Epidermal melanocyte (primary cell): ENCODE measurements at regions not wholly inside any gene's neighbourhood (a gene's known extent, or its start where the extent isn't known, plus 50 kb on each side); places are given as distances from the start of the nearest gene placed in this dataset.

Experiments
- DNase-seq: peaks from one replicate; pipeline ENCODE4 v3.0.0; 2011; ENCODE audit warnings: low spot score; ENCODE audit not compliant: insufficient read length

DNA sequence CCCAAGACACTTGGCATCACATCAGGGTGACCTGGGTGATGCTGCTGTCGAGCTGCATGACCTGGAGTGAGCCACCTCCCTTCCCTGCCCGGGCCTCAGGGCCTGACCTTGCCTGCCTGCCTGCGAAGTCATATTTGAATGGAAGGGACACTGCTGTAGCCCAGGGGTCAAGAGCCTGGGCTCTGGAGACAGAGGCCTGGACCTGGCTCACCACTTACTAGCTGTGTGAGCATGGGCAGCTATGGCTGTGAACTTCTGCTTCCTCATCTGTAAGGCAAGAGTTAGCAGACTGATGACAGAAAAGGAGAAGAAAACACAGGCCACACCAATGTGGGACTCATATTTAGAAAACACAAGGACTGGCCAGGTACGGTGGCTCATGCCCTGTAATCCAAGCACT, 118.7 kb downstream of the ZFP36L2 start:
- DNase-seq: no peak

DNA sequence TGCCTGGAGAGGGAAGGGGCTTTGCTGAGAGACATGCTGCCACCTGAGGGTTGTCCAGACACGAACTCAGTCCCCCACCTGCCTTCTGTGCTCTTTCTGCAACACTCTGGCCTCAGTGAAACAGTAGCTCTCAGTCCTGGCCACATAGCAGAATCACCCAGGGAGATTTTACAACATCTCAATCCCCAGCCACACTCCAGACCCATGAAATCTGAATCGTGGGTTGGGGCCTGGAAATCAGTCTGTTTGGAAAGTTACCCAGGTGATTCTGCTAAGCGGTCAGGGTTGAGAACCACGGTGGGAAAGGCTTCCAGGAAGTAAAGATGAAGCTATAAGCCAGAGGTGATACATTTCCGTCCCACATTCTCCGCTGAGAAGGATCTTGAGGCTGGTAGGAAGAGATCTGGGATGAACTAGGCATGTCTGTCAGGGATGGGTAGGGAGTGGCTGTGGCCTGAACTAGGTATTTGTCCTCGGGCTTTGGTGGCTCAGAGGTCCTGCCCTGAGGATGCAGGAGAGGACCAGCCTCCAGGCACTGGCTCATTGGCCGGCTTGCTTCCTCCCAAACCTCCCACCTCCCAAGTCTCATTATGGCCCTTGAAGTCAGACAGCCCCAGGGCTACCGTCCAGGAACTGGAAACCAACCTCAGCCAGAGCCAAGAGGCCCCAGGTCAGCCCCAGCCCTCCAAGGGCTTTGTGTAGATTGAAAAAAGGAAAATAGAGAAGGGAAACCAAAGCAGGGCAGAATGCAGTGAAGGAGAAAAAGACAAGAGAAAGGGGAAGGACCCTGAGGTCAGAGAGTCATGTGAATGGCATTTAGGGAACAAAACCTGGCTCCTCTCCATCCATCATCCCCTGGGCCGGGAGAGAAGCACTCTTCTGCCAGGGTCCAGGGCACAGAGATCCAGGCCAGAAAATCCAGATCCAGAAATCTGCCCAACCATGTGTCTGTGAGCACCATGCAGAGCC, 119.6 kb downstream of the ZFP36L2 start:
- no peak for DNase-seq

DNA sequence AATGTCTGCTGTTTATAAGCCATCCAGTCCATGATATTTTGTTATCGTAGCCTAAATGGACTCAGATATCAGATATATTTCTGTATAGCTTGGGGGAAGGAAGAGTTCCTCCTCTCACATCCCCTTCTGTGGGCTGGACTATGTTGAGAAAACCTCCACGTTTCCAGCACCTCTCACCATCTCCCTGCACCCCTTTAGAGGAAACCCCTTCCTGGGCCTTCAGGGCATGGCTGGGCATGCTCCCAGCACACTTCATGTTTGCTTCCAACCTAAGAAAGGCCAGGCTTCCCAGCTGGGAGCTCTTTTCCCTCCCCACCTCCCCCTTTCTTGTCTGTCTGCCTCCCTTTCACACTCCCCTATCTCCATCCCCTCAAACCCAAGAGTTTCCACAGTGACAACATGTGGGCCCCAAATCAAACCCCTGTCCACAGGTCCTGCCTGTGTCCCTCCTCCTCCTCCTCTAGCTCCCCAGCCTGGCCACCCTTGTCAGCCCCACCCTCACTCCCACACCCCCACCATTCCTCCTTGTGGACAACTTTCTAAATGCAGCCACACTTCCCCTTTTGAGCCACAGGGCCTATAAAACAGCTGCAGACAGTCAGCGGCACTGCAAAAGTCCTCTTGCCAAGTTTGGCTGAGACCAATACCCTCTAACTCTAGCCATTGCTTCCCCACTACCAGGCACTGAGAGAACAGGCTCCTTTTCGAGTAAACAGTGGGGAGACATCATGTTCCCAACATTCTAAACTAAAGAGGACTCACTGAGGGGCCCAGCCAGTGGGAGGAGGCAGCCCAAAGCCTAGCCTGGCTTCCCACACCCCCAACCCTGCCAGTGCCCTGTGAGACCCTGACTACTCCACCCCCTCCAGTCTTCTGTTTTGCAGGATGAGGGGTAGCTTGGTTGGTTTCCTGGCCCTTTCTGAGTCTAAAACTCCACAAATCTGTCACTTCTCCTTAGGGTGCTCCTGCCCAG, 120.5 kb downstream of the ZFP36L2 start:
- DNase-seq: peak; percentile 45

DNA sequence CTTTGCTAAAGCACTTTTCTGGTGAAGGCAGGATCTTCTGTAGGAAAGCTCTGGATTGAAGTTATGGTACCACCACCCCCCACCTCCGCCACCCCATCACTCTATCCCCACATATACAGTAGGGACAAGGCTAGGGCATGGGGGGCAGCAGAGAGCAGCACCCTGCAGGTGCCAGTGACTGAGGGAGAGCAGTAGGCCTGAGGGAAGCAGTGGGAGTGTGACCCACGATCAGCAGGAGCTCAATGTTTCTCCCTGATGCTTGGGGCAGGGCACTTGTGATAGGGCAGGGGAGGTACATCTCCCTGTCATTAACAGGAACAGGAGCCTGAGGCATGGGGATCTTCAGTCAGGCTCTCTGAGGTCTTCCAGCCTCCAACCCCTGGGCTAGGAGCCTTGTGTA, 121.6 kb downstream of the ZFP36L2 start:
- no peak for DNase-seq

DNA sequence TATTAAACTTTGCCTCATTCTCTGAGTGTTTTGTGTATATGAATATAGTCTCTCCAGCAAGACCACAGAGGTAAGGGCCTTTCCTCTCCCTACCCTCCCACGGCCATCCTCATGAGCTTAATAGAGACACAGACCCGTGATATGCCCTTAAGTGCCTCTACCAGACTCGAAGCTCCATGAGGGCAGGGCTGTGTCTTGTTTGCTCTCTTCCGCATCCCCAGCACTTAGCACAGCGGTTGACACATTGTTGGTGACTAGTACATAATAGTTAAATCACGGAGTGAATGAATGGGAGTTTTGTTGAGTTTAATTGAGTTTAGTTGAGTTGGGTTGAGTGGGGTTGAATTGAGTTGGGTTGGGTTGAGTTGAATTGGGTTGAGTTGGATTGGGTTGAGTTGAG, 122.3 kb downstream of the ZFP36L2 start:
- DNase-seq: no peak

DNA sequence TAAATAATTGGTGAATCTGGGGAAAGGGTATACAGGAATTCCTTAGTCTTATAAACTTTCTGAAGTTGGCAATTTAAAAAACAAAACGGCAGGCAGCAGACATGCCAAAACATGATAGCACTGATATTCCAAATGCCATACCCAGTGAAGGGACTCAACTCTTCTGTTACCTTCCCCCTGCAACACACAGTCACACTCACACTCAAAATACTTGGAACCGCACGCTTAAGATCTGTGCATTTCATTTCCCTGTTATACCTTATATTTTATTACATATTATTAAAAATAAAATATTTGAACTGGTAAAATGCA, 123.4 kb downstream of the ZFP36L2 start:
- no peak for DNase-seq

DNA sequence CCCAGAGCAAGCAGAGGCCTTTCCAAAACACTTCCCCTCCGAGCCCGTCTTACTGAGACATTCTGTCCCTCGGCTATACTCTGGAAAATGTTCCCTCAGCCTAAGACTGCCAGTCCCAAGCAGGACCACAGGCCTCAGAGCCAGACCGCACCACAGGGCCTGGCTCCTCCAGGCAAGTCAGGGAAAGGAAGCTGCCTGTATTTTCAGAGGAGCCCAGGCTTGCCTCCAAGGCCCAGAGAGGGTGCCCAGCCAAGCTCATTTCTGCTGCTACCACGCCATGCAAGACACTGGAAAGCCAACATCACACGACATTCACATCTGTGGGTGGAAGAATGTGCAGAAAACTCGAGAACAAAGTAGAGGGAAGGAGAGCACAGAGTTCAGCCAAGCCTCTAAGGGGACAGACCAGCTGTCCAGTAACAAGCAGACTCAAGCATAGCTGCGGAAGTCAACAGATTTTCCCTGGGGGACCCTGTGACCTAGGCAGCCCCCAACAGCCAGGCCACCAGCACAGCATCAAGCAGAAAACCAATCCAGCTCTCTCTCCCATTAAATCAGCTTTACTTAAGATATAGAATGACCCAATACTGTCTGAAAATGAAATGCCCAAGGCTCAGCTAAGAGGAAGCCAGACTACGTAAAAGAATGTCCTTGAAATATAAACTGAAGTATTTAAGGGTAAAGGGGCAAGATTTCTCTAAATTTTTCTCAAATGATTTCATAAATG, 123.9 kb downstream of the ZFP36L2 start:
- DNase-seq: no peak

DNA sequence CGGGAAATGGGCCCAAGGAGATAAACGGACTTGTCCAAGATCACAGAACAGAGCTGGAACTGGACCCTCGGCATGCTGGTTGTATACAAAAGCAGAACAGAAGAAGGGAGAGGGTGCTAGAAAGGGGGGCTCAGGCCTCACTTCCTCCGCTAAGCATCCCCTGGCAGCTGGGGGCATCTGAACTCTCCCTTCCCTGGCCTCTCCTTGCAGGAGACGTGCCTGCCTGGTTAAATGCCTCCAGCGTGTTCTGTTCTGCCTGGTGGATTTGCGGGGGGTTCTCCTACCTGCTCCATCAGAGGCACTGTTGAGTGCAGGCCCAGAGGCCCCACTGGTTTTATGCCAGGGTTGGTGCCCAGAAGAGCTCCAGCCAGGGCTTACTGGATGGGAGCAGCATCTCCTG, 124.7 kb downstream of the ZFP36L2 start:
- no peak for DNase-seq

DNA sequence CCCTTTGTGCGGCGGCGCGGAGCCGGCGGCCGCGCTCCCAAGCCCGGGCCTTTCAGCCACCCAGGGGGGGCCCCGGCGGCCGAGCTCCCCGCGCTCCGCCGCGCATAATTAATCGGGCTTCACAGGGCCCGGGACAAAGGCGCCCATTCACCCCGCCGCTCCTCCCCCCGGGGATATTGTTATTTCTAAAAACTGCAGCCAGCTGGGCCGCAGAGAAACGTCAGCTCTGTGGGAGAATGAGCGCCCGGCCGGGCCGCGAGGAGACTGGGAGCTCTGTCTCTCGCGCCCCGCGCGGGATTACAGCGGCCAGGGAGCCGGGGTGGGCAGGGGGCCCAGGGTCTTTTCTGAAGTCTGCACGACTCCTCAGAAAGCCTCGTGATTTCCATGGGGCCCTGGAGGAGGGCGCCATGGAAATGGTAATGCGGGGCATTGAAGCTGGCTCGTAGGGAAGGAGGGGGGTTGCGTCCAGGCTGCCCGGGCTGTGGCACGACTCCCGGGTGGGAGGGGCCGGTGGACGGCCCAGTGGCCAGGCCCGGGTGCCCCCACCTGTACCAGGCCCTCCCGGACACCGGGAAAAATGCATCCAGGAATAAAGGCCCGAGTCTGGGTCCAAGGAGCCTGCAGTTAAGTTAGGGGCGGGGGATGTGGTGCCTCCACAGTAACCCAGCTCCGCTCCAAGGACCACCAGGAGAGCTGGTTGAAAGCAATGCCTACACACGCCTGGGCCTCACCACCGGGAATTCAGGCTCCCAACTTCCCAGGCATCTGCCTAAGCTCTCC, 125.3 kb downstream of the ZFP36L2 start:
- peak; percentile 78 for DNase-seq

DNA sequence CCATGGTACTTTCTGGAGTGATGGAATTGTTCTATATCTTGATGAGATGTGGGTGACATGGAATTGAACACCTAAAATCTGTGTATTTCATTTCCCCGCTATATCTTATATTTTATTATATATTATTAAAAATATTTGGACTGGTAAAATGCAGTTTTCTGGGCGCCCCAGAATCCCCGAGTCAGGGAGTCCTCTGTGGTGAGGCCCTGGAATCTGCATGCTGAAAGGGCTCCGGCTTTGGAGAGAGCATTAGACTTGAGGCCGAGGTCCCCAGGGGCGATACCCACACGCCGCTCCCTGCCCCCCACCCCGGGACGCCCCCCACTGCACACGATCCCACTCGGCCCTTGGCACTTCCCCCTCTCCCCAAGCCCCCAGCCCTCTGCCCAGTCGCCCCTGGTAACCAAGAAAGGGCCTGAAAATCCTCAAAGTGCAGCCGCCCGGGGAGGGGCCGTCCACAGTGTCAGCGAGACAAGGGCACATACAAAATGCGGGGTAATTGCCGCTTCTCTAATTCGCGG, 126.0 kb downstream of the ZFP36L2 start:
- DNase-seq: no peak

DNA sequence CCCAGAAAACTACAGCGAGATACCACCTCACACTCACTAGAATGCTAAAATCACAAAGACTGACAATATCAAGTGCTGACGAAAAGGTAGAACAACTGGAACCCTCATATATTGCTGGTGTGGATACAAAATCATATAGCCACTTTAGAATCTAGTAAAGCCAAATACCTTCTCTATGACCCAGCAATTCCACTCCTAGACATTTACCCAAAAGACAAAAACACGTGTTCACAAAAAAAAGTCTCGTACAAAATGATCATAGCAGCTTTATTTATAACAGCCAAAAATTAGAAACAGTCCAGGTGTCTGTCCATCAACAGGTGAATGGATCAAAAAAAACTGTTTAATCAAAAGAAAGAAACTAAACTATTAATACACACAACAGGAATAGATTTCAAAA, 126.6 kb downstream of the ZFP36L2 start:
- no peak for DNase-seq

DNA sequence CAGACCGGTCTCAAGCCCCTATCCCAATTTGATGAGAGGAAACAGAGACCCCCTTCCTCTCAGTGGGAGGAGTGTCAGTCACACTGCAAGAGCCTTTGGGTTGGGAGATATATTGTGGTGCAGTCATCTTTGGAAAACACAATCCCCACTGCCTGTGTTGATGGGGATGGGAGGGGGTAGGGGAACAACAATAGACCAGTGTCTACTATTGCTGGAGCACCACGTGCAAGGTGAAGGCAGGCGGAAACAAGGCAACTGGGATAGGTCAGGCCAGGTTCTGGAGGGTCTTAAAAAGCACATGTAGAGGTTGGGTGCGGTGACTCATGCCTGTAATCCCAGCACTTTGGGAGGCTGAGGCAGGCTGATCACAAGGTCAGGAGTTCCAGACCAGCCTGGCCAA, 127.9 kb downstream of the ZFP36L2 start:
- no peak for DNase-seq

DNA sequence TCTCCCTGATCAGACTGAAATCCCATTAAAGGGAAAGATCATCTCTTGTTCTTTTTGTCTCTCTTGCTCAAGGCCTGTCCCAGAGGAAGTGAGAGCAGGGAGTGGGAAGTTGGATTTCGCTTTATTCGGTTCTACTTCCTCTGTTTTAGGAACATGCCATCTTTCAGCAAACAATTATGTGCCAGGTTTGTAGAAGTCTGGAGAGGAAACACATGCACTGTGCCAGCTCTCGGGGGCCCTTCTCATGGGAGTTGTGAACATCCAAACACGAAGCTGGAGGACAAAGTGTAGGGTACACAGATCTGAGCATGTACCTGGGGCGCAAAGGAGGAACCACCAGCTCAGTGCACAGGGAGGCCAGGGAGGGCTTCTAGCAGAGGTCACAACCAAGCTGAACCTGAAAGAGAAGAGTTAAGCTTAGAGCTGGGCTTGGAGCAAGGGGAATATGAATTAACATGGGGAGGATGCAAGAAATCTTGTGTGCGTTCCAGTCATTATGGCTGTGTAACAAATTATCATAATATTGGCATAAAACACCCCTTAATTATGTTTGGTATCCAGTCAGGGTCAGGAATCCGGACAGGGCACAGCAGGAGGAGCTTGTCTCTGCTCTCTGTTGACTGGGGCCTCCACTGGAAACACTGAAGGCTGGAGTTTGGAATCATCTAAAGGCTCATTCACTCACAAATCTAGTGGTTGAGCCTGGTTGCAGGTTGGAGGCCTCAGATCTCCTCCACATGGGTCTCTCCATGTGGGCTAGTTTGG, 128.6 kb downstream of the ZFP36L2 start:
- no peak for DNase-seq

DNA sequence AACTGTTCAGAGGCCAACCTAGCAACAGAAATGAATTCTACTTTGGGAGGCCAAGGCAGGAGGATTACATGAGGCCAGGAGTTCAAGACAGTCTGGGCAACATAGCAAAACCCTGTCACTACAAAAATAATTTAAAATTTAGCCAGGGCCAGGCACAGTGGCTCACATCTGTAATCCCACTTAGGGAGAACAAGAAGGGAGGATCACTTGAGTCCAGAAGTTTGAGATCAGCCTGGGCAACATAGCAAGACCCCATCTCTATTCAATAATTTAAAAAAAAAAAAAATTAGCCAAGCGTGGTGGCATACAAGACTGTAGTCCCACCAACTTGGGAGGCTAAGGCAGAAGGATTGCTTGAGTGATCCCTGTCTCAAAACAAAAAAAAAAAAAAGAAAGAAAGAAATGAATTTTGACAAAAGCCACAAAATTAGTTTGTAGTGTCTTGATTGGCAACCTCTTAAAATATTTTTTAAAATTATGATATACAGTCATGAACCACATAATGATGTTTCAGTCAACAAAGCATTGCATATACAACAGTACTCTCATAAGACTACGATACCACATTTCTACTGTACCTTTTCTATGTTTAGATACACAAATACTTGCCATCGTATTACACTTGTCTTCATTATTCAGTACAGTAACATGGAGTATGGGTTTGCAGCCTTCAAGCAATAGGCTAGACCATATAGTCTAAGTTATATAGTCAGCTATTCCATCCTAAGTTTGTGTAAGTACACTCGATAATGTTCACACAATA, 130.7 kb downstream of the ZFP36L2 start:
- no peak for DNase-seq

DNA sequence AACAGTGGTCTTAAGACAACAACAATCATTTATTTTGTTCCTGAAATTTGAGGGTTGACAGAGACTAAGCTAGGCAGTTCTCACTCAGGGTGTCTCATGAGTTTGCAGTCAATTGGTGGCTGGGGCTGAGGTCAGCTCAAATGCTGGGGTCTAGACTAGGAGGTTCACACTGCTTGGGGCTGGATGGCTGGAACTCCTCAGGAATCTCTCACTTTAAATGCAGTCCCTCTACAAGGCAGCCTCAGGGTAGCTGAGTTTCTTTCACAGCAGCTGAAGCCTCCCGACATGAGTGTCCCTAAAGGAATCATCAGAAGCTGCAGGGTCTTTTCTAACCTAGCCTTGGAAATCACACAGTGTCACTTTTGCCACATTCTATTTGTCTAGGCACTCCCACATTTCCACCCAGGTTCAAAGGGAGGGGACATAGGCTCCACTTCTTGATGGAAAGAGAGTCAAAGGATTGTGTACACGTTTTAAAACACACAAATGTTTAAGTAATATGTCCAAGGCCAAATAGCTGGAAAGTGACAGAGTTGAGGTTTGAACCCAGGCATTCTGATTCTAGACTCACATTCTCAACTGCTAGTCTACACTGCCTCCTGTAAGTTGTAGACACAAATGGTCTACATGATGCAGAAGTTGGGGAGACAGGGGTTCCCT, 133.8 kb downstream of the ZFP36L2 start:
- no peak for DNase-seq

DNA sequence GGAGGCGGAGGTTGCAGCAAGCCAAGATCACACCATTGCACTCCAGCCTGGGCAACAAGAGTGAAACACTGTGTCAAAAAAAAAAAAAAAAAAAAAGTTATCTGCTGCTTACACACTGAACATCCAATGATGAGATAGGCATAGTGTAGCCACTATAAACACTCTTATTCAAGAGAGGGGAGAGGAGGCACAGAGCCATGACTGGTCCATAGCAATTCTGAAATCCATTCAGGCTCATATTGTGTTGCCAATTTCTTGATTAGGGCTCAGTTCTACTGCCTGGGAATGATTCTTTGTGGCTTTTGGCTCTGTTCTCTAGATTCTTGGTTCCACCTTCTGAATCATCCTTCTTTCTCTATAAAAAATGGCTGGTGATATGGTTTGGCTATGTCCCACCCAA, 136.1 kb downstream of the ZFP36L2 start:
- no peak for DNase-seq

DNA sequence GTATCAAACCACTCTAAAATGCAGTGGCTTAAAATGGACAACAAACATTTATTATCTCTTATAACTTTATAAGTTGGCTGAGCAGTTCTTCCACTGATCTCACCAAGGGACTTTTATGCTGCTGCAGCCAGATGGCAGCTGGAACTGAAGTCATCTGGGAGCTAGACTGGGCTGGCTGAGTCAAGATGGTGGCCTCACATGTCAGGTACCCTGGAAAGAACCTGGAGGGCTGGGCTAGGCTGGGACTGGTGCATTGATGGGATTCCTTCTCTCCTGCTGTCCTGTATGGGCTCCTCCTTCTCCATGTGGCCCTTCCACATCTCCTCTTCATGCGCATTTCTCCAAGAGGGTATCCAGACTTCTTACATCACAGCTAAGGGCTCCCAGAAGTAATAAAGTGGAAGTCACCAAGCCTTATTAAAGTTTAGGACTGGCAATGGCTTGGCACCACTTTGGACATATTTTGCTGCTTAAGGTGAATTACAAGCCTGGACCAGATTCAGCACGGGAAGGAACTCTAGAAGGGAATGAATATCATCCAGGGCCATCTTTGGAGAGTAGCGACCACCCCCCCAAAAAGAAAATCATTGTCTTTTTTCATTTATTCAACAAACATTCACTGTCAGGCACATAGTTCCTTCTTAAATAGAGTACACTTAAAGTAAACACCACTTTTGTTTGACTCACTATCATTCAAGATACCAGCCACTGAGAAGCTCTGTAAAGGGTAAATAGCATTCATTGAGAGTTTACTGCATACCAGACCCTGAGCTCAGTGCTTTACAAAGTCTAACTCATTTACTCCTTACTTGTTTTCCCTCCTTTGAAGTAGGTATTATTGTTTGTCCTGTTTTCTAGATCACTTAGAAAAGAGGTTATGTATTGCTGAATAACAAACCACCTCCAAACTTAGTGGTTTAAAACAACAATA, 138.0 kb downstream of the ZFP36L2 start:
- no peak for DNase-seq

DNA sequence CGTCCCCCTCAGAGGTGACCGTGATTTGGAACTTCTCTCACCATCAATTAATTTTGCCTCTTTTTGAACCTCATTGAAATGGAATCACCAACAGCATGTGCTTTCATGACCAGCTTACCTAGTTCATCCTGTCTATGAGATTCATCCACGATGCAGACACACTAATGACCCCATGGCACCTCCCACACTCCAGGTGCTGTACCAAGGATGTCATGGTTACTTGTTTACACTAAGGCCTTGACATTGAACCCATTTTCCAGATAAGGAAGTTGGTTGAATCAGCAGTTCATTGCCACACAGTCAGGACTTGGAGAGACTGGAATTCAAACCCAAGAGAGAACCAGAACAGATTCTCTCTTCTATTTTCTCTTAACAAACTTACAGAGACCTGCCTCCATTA, 139.0 kb downstream of the ZFP36L2 start:
- DNase-seq: no peak
